ENCODE measurements at regions not wholly inside any gene's neighbourhood (a gene's known extent, or its start where the extent isn't known, plus 50 kb on each side); places are given as distances from the start of the nearest gene placed in this dataset.

- DNase-seq (ENCODE audit: low read depth in 3 of 3): no peak
These were observed 130.9 kb upstream of the FOXF1 start for GRCh38 chr16:86379505-86379846.

DNA sequence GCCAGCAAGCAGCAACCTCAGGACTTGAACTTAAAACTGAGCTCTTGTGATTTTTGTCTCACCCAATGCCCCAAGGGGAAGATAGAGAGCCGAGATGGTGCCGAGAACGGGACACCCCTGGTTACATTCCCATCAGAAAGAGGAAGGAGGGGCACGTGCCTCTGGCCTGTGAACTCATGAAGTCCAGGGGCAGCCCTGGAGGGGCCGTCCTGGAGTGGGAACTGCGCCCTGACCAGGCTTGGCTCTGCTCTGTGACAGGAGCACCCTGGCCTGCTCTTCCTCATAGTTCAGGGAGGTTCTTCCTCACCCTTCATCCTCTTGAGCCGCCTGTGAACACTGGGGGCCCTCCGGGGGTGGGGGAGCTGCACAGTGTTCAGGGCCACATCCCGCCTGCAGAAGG is 130.3 kb upstream of the FOXF1 start:
- DNase-seq (ENCODE audit: low read depth in 3 of 3): no peak

DNA sequence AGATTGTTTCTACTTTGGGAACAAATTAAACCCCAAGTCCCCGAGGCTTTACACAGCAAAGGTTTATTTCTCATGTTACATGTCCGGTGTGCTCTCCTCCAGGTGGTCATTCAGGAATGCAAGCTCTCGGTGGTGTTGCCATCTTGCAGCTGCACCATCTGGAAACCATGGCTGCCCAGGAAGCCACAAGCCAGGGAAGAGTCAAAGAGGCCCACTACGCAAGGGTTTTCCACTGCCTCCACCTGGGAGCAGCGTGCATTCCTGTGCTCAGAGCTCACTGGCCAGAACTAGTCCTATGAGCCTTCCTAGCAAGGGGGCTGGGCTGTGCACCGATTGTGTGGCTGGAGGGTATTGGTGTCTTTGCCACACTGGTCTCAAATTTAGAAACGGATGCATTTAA is 128.8 kb upstream of the FOXF1 start:
- no peak for DNase-seq (ENCODE audit: low read depth in 3 of 3)

DNA sequence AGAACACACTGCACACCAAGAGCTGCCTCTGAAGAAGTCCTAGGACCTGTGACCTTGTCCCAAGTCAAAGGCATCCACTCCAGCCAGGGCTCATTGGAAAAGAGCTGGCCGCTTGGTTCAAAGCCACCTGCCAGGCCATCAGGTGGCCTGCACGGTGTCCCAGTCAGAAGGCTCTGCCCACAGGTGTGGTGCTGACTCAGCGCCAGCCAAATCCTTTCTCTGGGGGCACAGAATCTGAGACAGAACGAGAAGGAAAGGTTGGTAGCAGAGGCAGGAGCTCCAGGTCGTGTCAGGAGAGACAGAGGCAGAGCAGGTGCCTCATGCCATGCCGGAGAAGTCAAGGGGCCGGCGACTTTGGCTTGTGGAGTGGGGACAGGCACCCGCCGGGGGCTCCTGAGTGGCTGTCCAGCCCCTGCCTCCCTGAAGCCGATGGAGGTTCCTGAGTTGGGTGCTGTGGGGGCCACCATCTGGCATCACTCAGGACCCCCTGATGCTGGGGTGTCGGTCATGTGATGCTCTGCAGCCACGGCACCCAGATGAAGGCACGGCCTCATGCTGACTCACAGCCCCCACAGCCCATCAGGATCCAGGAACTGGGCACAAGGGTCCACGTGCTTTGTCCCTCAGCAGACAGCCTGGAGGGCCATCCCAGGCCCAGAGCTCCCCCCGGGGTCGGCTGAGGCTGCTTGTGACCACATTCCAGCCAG is 128.1 kb upstream of the FOXF1 start:
- no peak for DNase-seq (ENCODE audit: low read depth in 3 of 3)

DNA sequence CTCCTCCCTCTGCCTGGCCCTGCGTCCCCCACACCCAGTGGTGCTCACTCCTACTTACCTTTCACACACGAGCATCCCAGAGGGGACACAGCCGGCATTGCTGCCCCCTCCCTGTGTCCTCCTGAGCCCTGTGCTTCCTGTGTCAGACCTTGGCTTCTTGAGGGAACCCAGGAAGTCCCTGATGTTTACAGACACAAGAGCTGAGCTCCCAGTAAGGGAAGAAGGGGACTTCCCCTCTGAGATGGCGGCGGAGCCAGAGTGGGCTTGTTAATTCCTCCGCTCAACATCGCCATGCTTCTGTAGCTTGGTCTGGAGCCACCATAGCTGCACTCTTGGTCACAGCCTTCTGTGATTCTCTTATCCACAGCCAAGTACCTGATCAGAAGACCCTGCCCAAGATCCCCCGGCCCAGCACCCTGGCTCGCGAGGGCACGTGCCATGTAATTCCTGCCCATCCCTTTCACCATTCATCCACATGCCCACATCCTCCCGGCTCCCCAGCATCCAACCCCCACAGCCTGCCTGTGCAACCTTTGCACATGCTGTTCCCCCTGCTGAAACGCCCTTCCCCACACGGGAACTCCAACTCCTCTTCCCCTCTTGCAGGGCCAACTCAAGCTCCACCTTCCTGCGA is 127.4 kb upstream of the FOXF1 start:
- DNase-seq (ENCODE audit: low read depth in 3 of 3): no peak

- no peak for DNase-seq (ENCODE audit: low read depth in 3 of 3)
These were observed 126.7 kb upstream of the FOXF1 start for GRCh38 chr16:86383488-86384262.

- DNase-seq (ENCODE audit: low read depth in 3 of 3): no peak
These were observed 126.1 kb upstream of the FOXF1 start for GRCh38 chr16:86384263-86384649.

GRCh38 chr16:86384980-86385379 is 125.3 kb upstream of the FOXF1 start:
- no peak for DNase-seq (ENCODE audit: low read depth in 3 of 3)

GRCh38 chr16:86387468-86388440 is 122.6 kb upstream of the FOXF1 start:
- no peak for DNase-seq (ENCODE audit: low read depth in 3 of 3)

GRCh38 chr16:86388976-86389375 is 121.4 kb upstream of the FOXF1 start:
- no peak for DNase-seq (ENCODE audit: low read depth in 3 of 3)

GRCh38 chr16:86389566-86390328 is 120.6 kb upstream of the FOXF1 start:
- no peak for DNase-seq (ENCODE audit: low read depth in 3 of 3)

GRCh38 chr16:86390335-86390734 is 120.0 kb upstream of the FOXF1 start:
- no peak for DNase-seq (ENCODE audit: low read depth in 3 of 3)

- no peak for DNase-seq (ENCODE audit: low read depth in 3 of 3)
These were observed 118.8 kb upstream of the FOXF1 start for GRCh38 chr16:86391486-86391885.

- DNase-seq (ENCODE audit: low read depth in 3 of 3): no peak
These were observed 118.3 kb upstream of the FOXF1 start for GRCh38 chr16:86391984-86392383.

DNA sequence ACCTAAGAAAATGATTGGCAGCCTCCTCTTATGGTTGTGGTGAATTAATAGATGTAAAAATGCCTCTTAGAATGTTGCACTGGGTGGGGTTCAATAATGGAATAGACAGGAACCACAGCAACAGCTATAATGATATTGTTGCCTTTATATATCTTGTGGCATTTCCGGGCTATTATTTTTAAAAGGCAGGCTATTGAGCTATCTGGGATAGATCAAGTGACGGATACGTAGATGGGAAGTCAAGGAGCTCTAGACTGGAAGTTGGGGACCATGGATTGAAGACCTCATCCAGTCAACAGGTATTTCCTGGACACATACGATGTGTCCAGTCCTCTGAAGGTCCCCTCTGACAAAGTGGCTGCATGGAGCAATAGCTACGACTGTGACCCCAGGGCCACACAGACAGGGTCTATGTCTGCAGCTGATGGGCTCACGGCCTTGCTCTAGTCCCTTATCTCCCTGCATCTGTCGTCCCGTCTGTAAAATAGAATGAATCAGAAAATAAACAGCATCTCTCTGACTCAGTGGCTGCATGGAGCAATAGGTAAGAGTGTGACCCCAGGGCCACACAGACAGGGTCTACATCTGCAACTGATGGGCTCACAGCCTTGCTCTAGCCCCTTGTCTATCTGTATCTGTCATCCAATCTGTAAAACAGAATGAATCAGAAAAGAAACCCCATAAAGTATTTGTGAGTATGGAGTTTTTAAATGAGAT is 117.7 kb upstream of the FOXF1 start:
- DNase-seq (ENCODE audit: low read depth in 3 of 3): no peak

GRCh38 chr16:86393907-86394626 is 116.3 kb upstream of the FOXF1 start:
- DNase-seq (ENCODE audit: low read depth in 3 of 3): no peak

GRCh38 chr16:86395477-86395876 is 114.8 kb upstream of the FOXF1 start:
- DNase-seq (ENCODE audit: low read depth in 3 of 3): no peak

DNA sequence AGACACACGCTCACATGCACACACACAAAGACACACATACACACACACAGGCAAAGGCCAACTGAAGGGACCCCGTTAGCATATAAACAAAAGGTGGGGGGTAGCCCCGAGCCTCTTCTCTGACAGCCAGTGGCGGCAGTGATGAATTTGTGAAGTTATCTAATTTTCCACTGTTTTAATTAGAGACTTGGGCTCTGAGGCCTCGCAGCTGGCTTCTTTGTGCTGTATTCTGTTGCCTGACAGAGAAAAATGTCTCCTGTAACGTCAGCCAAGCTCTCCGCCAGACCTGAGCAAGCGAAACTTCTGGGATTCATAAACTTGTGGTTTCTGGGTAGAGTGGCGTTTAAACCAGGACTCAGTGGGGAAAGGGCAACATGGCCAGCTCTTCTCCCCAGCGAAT is 113.9 kb upstream of the FOXF1 start:
- DNase-seq (ENCODE audit: low read depth in 3 of 3): no peak

DNA sequence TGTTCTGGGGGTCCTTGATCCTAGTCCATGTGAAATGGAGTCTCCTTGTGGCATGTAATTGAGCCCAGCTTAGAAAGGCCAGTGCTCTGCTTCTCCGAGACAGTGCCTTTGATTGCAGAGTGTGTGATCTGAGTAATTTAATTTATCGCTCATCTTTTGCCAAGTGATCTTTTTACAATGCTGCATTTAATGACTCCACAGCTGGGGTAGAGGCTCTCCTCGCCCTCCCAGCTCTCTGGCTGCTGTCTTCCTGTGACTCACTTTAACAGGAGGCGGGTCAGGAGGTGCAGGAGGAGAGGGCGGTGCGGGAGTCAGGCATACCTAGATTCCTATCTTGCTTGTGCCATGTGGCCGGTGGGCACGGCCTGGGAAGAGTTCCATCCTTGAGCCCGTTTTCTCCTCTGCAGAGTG is 113.4 kb upstream of the FOXF1 start:
- no peak for DNase-seq (ENCODE audit: low read depth in 3 of 3)

GRCh38 chr16:86398201-86398600 is 112.1 kb upstream of the FOXF1 start:
- no peak for DNase-seq (ENCODE audit: low read depth in 3 of 3)

All from stimulated activated CD4-positive, alpha-beta T cell treated with anti-CD3 and anti-CD28 coated beads, TNF-alpha, amount 100 ng/mL, for 24 hours (primary cell).